ENCODE measurements at regions not wholly inside any gene's neighbourhood (a gene's known extent, or its start where the extent isn't known, plus 50 kb on each side); places are given as distances from the start of the nearest gene placed in this dataset.

DNA sequence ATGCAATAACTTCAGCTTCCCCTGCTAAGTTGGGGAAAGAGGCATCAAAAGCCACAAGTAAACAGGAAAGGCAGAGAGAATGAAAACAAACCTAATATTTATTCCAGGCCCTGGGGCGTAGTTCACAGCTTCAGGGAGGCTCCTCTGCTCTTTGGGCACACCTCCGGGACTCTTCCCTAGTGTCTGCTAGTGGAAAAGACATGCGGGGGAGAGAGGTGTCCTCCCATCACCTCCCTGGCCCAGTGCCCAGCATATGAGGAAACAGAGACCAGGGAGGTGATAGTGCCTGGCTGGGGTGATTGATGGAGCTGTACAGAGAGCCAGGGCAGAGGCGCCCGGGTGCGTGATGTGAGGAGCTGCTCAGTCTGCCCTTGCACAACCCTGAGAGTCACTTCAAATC is 71.0 kb downstream of the RASL11A start (continued):
- TF ChIP-seq ZBTB10 (CRISPR knock-in tag; IDR thresholded peaks at IDR 0.05; ENCODE audit: borderline replicate concordance) (no peak), ZC3H4 (CRISPR knock-in tag; IDR thresholded peaks at IDR 0.05; ENCODE audit: borderline replicate concordance) (no peak)

DNA sequence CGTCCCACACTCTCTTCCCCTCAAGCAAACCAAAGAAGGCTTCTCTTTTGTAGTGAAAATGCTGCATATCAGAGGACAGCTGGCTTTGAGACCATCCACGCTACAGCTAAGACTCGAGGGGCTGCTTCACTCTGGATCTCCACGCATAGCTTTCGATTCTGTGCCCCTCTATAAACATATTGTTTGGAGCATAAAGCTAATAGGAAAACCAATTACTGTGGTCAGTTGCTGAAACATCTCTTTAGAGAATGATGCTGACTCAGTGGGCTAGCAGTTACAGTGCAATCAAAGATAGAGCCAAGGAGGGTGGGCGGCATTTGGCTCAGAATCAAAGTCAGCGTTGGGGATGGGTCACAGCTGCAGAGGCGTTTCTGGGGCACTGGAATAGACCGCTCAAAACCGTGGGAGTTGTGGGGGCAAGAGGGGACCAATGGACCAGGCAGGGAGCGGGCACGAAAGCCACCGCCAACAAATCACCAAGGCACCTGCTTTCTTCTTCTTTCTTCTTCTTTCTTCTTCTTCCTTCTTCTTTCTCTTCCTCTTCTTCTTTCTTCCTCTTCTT is 76.7 kb downstream of the RASL11A start:
- intact Hi-C loops (cut with micrococcal nuclease; ENCODE audit: unreplicated experiment): no loop called here
- no peak overlapping the region for H3K27ac ChIP-seq (ENCODE audit: extremely low read length, insufficient read depth, low read length)
- no peaks in the 10 kb centered on the region for H4K20me1 ChIP-seq (ENCODE audit: insufficient read depth, low read length)
- H2AFZ ChIP-seq (ENCODE audit: low read length): no peak overlapping the region
- no peak overlapping the region for H3K4me2 ChIP-seq (ENCODE audit: low read depth, low read length)
- H3K4me3 ChIP-seq (replicated peaks in 1 of 3; ENCODE audit: insufficient read depth in 1 of 3, low read depth in 2 of 3, low read length in 3 of 3): no peak overlapping the region
- H3K27me3 ChIP-seq (ENCODE audit: control insufficient read depth in 1 of 2, insufficient read depth in 2 of 2, low read length in 2 of 2): peaks cover 0 to 18% of the 10 kb centered on the region in 2 experiments; a peak in 2 of 5 replicates
- CTCF ChIA-PET (ENCODE audit: low intra/inter-chr PET ratio, low total read pairs): no interaction called here
- 35% methylated on average over 13 of the region's 13 CpGs for WGBS (ENCODE audit: low lambda C conversion rate)
- in situ Hi-C loops (cut with HindIII; ENCODE audit: extremely low pct_ligation_motif_present, low pct_unique_long_range_greater_than_20kb): no loop called here
- no peak overlapping the region for H3K9ac ChIP-seq (ENCODE audit: insufficient read depth, low read depth, low read length)
- H3K4me1 ChIP-seq (ENCODE audit: insufficient read depth, low read length): peaks cover 3% of the 10 kb centered on the region
- no peak for DNase-seq (ENCODE audit: low spot score)
- H3K9me3 ChIP-seq (ENCODE audit: low read length): no peaks in the 10 kb centered on the region
- H3K79me2 ChIP-seq (ENCODE audit: insufficient read depth, low read length): no peaks in the 10 kb centered on the region
- BruUV-seq (replicated peaks): no TSS peak
- ATAC-seq: no peak
- TF ChIP-seq ZNF180 (CRISPR knock-in tag; IDR thresholded peaks at IDR 0.05; ENCODE audit: borderline replicate concordance, low read depth) (no peak), ZNF572 (CRISPR knock-in tag; IDR thresholded peaks at IDR 0.05) (no peak), PHB2 (IDR thresholded peaks at IDR 0.05; ENCODE audit: partially characterized antibody) (no peak), XRCC5 (optimal IDR thresholded peaks at IDR 0.05; ENCODE audit: low read length) (no peak), THAP11 (CRISPR knock-in tag; IDR thresholded peaks at IDR 0.05) (no peak), SMAD9 (CRISPR knock-in tag; IDR thresholded peaks at IDR 0.05) (no peak)
- no peak for FAIRE-seq
- no peaks in the 10 kb centered on the region for H3K36me3 ChIP-seq (replicated peaks in 1 of 2; ENCODE audit: control insufficient read depth in 1 of 2, insufficient read depth in 2 of 2, low read length in 2 of 2)
- POLR2A ChIA-PET: no interaction called here
